Esophagus muscularis mucosa (tissue), 4 donors: ENCODE measurements at regions not wholly inside any gene's neighbourhood (a gene's known extent, or its start where the extent isn't known, plus 50 kb on each side); places are given as distances from the start of the nearest gene placed in this dataset.

ENCODE experiments used
- CTCF ChIP-seq, 3 experiments: fragments of 200-600 bp in 2 of 3; fragments of 450-650 bp in 1 of 3; sonication (generic) in 2 of 3; IDR thresholded peaks; one replicate each; pipeline ENCODE4 v1.5.1; 2017 to 2019; ENCODE audit warnings: antibody characterized with exemption in 3 of 3, mild to moderate bottlenecking in 2 of 3, moderate library complexity in 1 of 3
- EP300 ChIP-seq: sonication (generic); formaldehyde crosslinking; IDR thresholded peaks from one replicate; pipeline ENCODE4 v1.6.1; 2017; ENCODE audit warnings: antibody characterized with exemption
- POLR2A ChIP-seq: fragments of 450-650 bp; IDR thresholded peaks from one replicate; pipeline ENCODE4 v1.6.1; 2017; ENCODE audit warnings: antibody characterized with exemption, moderate library complexity, mild to moderate bottlenecking, low read depth
- POLR2AphosphoS5 ChIP-seq, 2 donors: sonication (generic); formaldehyde crosslinking; IDR thresholded peaks; one replicate each; pipeline ENCODE4 v1.6.1; 2017; ENCODE audit warnings: antibody characterized with exemption in 2 of 2

- no peak for TF ChIP-seq POLR2A
- no peak for TF ChIP-seq EP300
- TF ChIP-seq CTCF (IDR thresholded peaks at IDR 0.05): no peak
- TF ChIP-seq POLR2AphosphoS5 (IDR thresholded peaks at IDR 0.05): no peak
Measured at GRCh38 chr13:31923134-31923763, 108.3 kb upstream of the FRY start.
